Activated naive CD8-positive, alpha-beta T cell treated with anti-CD3 and anti-CD28 coated beads, Interleukin-2, amount 10 ng/mL, durations not matched to agents 7 days and 5 days (primary cell): ENCODE measurements at regions not wholly inside any gene's neighbourhood (a gene's known extent, or its start where the extent isn't known, plus 50 kb on each side); places are given as distances from the start of the nearest gene placed in this dataset.
"Not testable (repeated sequence)": the region's sequence is repeated elsewhere in the genome, so short reads cannot be mapped to it uniquely, and the experiment has no call there.

ENCODE experiments used
- ATAC-seq: fragments of 150-1000 bp; cut with Tn5 transposase; one replicate; pipeline ENCODE4 v1.10.0; 2021; ENCODE audit warnings: low read depth, moderate library complexity
- POLR2A ChIA-PET: fragments of 350-600 bp; sonication (Branson Sonifier 250); formaldehyde crosslinking; loops from one replicate; lab custom pipeline; 2021; ENCODE audit warnings: antibody characterized with exemption; lab: Charles Lee
- DNase-seq: peaks from one replicate; pipeline ENCODE4 v3.0.0; 2021
- H3K27ac Mint-ChIP-seq: one replicate; pipeline ENCODE4 v1.8.0; 2022; ENCODE audit warnings: mild to moderate bottlenecking, mixed read lengths
- H3K27me3 Mint-ChIP-seq: one replicate; pipeline ENCODE4 v1.8.0; 2022; ENCODE audit warnings: mild to moderate bottlenecking, moderate library complexity, mixed read lengths
- H3K36me3 Mint-ChIP-seq: one replicate; pipeline ENCODE4 v1.8.0; 2021; ENCODE audit warnings: mild to moderate bottlenecking, mixed read lengths
- H3K4me1 Mint-ChIP-seq: one replicate; pipeline ENCODE4 v1.8.0; 2021; ENCODE audit warnings: mixed read lengths
- H3K4me3 Mint-ChIP-seq: one replicate; pipeline ENCODE4 v1.8.0; 2022; ENCODE audit warnings: mild to moderate bottlenecking, moderate library complexity, mixed read lengths
- H3K9me3 Mint-ChIP-seq: one replicate; pipeline ENCODE4 v1.8.0; 2021; ENCODE audit warnings: mixed read lengths

DNA sequence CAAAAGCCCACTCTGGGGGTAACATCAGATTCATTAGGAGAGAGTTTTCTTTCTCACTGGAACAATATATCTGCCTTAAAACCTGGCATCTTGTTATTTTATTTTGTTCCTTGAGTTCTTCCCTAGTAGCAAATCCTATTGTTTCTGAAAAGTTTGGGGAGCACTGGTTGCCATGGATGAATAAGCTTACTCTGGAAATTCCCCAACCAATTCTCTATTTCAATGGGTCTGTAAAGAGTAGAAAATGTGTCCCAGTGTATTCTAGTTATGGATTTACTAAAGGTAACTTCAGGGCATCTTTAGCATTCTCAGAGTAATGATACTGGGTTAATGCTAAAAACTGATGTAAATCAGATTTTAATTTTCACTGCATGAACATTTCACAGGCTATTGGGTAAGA, 94.2 kb upstream of the S1PR3 start:
- no peak overlapping the region for H3K27ac Mint-ChIP-seq
- ATAC-seq: no peak
- H3K27me3 Mint-ChIP-seq: peaks cover 15% of the 10 kb centered on the region
- H3K9me3 Mint-ChIP-seq: no peaks in the 10 kb centered on the region
- H3K4me1 Mint-ChIP-seq: no peaks in the 10 kb centered on the region
- DNase-seq: no peak
- no peaks in the 10 kb centered on the region for H3K36me3 Mint-ChIP-seq
- H3K4me3 Mint-ChIP-seq: no peak overlapping the region
- POLR2A ChIA-PET: no interaction called here

- H3K4me3 Mint-ChIP-seq: no peak overlapping the region
- H3K4me1 Mint-ChIP-seq: no peaks in the 10 kb centered on the region
- DNase-seq (no peak), ATAC-seq (no peak)
- peaks cover 15% of the 10 kb centered on the region for H3K27me3 Mint-ChIP-seq
- POLR2A ChIA-PET: no interaction called here
- no peaks in the 10 kb centered on the region for H3K9me3 Mint-ChIP-seq
- no peaks in the 10 kb centered on the region for H3K36me3 Mint-ChIP-seq
- no peak overlapping the region for H3K27ac Mint-ChIP-seq
Observed at GRCh38 chr9:88898039-88898720, 93.1 kb upstream of the S1PR3 start.

- Mint-ChIP-seq H3K4me3 (no peak overlapping the region), H3K36me3 (no peaks in the 10 kb centered on the region), H3K4me1 (no peaks in the 10 kb centered on the region), H3K27ac (no peak overlapping the region), H3K27me3 (peaks cover 26% of the 10 kb centered on the region), H3K9me3 (peaks cover 3% of the 10 kb centered on the region)
- ATAC-seq: no peak
- no peak for DNase-seq
- POLR2A ChIA-PET: no interaction called here
Observed at GRCh38 chr9:88905506-88905905, 85.8 kb upstream of the S1PR3 start.

- peaks cover 27% of the 10 kb centered on the region for H3K27me3 Mint-ChIP-seq
- H3K27ac Mint-ChIP-seq: no peak overlapping the region
- H3K9me3 Mint-ChIP-seq: peaks cover 16% of the 10 kb centered on the region
- ATAC-seq (no peak), DNase-seq (no peak)
- H3K4me3 Mint-ChIP-seq: no peak overlapping the region
- POLR2A ChIA-PET: no interaction called here
- H3K36me3 Mint-ChIP-seq: peaks cover 6% of the 10 kb centered on the region
- H3K4me1 Mint-ChIP-seq: no peaks in the 10 kb centered on the region
Observed at GRCh38 chr9:88915916-88916315, 75.4 kb upstream of the S1PR3 start.

GRCh38 chr9:88916894-88917293, 74.4 kb upstream of the S1PR3 start:
- peaks cover 4% of the 10 kb centered on the region for H3K4me1 Mint-ChIP-seq
- POLR2A ChIA-PET: no interaction called here
- DNase-seq (no peak), ATAC-seq (no peak)
- H3K36me3 Mint-ChIP-seq: peaks cover 6% of the 10 kb centered on the region
- H3K27me3 Mint-ChIP-seq: peaks cover 32% of the 10 kb centered on the region
- H3K9me3 Mint-ChIP-seq: peaks cover 16% of the 10 kb centered on the region
- no peak overlapping the region for H3K4me3 Mint-ChIP-seq
- H3K27ac Mint-ChIP-seq: no peak overlapping the region

DNA sequence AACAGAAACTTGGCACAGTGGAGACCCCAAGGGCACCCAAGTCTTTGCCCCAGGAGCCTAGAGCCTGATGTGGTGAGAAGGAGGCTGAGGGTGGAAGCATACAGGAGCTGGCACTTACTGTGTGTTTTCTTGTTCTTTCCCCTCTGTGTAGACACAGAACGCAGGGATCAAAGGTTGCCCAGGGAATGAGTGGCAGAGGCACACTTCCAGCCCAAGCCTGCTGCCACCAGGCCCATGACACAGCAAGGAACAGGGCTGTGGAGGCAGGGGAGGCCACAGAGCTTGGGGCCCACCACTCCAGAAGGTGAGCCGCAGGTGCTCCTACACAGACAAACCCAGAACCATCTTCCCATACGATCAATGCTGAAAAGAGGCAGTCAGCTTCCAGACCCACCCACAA, 73.9 kb upstream of the S1PR3 start:
- ATAC-seq: no peak

GRCh38 chr9:88918537-88918936, 72.7 kb upstream of the S1PR3 start:
- Mint-ChIP-seq H3K27me3 (peaks cover 28% of the 10 kb centered on the region), H3K4me1 (peaks cover 18% of the 10 kb centered on the region), H3K9me3 (peaks cover 16% of the 10 kb centered on the region)
- DNase-seq, ATAC-seq, H3K4me3 Mint-ChIP-seq, POLR2A ChIA-PET, H3K36me3 Mint-ChIP-seq, H3K27ac Mint-ChIP-seq: not testable (repeated sequence)

More for the DNA sequence above, 73.9 kb upstream of the S1PR3 start:
- Mint-ChIP-seq H3K36me3 (peaks cover 6% of the 10 kb centered on the region), H3K27ac (no peak overlapping the region), H3K9me3 (peaks cover 16% of the 10 kb centered on the region), H3K4me1 (peaks cover 9% of the 10 kb centered on the region), H3K27me3 (peaks cover 34% of the 10 kb centered on the region), H3K4me3 (no peak overlapping the region)
- POLR2A ChIA-PET: no interaction called here
- DNase-seq: no peak

GRCh38 chr9:88920645-88921044, 70.6 kb upstream of the S1PR3 start:
- H3K36me3 Mint-ChIP-seq: peaks cover 6% of the 10 kb centered on the region
- H3K4me3 Mint-ChIP-seq: no peak overlapping the region
- peaks cover 23% of the 10 kb centered on the region for H3K27me3 Mint-ChIP-seq
- DNase-seq (no peak), ATAC-seq (no peak)
- peaks cover 16% of the 10 kb centered on the region for H3K9me3 Mint-ChIP-seq
- H3K4me1 Mint-ChIP-seq: peaks cover 21% of the 10 kb centered on the region
- H3K27ac Mint-ChIP-seq: no peak overlapping the region
- POLR2A ChIA-PET: no interaction called here

DNA sequence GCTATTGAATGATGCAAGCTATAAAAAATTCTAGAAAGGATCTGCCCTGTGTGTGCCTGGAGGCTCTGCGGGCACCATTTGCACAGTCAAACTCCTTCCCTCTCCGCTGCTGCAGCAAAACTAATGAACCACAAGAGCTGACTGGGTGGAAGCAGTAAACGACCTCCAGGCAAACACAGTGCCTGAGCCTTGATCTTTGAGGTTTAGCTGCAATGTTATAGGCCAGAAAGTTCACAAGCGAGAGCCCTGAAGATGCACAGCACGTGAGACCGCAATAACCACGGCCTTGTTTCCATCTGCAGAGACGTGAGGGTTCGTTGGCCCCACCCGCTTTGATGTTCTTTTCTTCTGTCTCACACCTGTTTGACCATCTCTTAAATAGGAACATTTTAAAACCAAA, 69.2 kb upstream of the S1PR3 start:
- peak overlapping the region; percentile 59 for H3K4me3 Mint-ChIP-seq
- peak; percentile 56 for DNase-seq
- peaks cover 21% of the 10 kb centered on the region for H3K4me1 Mint-ChIP-seq
- POLR2A ChIA-PET: interaction anchor here (1.6 kb wide), 1 partner anchor 87 kb away, joined by 7 read pairs; no protein-coding TSS in a partner anchor
- H3K36me3 Mint-ChIP-seq: peaks cover 6% of the 10 kb centered on the region
- peaks cover 14% of the 10 kb centered on the region for H3K9me3 Mint-ChIP-seq
- H3K27ac Mint-ChIP-seq: no peak overlapping the region
- peak; percentile 77 for ATAC-seq
- peaks cover 26% of the 10 kb centered on the region for H3K27me3 Mint-ChIP-seq

- Mint-ChIP-seq H3K4me3 (peak overlapping the region; percentile 24), H3K27ac (no peak overlapping the region), H3K27me3 (peaks cover 24% of the 10 kb centered on the region), H3K36me3 (peaks cover 6% of the 10 kb centered on the region), H3K4me1 (peaks cover 21% of the 10 kb centered on the region), H3K9me3 (peaks cover 7% of the 10 kb centered on the region)
- POLR2A ChIA-PET: interaction anchor here (1.6 kb wide), 1 partner anchor 88 kb away, joined by 7 read pairs; no protein-coding TSS in a partner anchor
- DNase-seq (no peak), ATAC-seq (no peak)
Observed at GRCh38 chr9:88923092-88923491, 68.2 kb upstream of the S1PR3 start.

DNA sequence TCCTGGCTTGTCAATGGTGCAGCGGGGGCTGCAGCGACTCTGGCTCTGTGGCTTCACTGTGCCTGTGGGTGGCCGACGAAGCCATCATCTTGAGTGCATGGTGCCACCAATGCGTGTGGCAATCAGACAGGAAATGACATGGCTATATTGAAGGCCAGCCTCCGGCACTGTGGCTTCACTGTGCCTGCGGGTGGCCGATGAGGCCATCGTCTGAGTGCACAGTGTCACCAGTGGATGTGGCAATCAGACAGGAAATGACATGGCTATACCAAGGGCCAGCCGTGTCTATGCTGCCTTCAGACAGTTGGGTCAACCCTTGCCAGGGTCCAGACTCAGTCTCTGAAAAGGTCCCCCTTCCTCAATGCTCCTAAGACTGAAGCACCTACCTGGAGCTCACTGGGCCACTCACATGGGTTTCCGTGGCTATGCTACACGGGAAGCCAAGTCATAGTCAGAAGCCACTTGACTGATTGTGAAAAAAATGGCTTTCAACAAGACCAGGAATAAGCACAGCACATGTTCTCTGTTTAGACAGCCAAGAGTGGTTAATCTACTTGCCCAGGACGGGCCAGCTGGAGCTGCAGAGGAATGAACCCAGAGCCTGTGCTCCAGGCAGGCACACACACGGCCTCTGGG, 67.5 kb upstream of the S1PR3 start:
- Mint-ChIP-seq H3K9me3 (peaks cover 6% of the 10 kb centered on the region), H3K4me3 (no peak overlapping the region), H3K36me3 (peaks cover 6% of the 10 kb centered on the region), H3K4me1 (peaks cover 21% of the 10 kb centered on the region), H3K27me3 (peaks cover 27% of the 10 kb centered on the region), H3K27ac (no peak overlapping the region)
- ATAC-seq: peak; percentile 41
- POLR2A ChIA-PET: no interaction called here
- no peak for DNase-seq

GRCh38 chr9:88925481-88925880, 65.8 kb upstream of the S1PR3 start:
- Mint-ChIP-seq H3K36me3 (no peaks in the 10 kb centered on the region), H3K4me3 (no peak overlapping the region), H3K27me3 (peaks cover 30% of the 10 kb centered on the region), H3K4me1 (peaks cover 21% of the 10 kb centered on the region), H3K9me3 (no peaks in the 10 kb centered on the region), H3K27ac (no peak overlapping the region)
- DNase-seq (no peak), ATAC-seq (no peak)
- POLR2A ChIA-PET: no interaction called here

DNA sequence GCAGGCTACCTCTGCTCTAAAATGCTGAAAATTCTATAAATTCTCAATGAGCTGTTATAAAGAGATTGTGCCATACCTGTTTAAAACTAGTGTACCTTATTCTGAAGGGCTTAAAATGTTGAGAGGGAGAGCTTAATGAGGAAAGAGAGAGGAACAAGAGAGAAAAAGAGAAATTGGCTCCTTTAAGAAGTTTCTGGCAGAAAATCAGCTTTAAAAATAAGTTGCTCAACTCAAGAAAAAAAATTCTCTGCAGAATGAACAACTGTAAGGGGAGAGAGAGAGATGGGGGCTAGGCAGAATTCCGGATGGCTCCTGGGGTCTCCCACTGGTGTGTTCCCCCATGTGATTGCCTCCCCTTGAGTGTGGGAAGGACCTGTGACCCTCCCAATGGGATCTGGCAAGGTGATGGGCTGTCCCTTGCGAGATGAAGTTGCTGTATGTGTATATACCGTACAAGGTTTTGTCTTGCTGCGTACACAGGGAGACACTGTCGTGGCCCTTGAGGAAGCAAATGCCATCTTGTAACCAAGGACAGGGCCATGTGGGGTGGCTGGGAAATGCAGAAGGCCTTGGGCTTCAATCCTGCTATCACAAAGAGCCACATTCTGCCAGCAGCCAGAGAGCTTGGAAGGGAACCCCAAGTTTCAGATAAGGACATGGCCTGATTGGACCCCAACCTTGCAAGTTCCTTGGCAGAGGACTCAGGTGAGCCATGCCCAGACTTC, 64.3 kb upstream of the S1PR3 start:
- Mint-ChIP-seq H3K36me3 (no peaks in the 10 kb centered on the region), H3K4me1 (peaks cover 17% of the 10 kb centered on the region), H3K9me3 (no peaks in the 10 kb centered on the region), H3K27ac (no peak overlapping the region), H3K27me3 (peaks cover 21% of the 10 kb centered on the region), H3K4me3 (no peak overlapping the region)
- POLR2A ChIA-PET: no interaction called here
- DNase-seq (no peak), ATAC-seq (no peak)
